ENCODE measurements at regions not wholly inside any gene's neighbourhood (a gene's known extent, or its start where the extent isn't known, plus 50 kb on each side); places are given as distances from the start of the nearest gene placed in this dataset.
"Not testable (repeated sequence)": the region's sequence is repeated elsewhere in the genome, so short reads cannot be mapped to it uniquely, and the experiment has no call there.

DNA sequence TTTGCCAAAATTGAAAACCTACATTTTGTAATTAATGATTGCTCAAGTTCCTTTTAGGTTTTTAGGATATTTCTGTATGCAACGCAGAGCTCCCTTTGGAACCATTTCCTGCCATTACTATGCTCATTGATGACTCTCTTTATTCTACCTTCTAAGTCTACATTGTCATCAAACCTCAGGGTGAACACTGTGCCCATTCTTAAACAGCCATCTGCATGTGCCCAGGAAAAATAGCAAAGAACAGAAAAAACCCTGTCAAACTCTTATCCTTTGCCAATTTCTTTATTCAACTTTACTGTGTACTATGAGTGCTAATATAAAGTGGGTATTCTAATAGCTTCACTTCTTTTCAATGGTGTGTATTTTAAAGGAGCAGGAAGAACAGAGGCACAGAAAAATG lies 1455.9 kb downstream of the ADGRL3 start:
- DNase-seq (ENCODE audit: insufficient read length, low spot score) (no peak), FAIRE-seq (no peak)
- TF ChIP-seq TAF1 (IDR thresholded peaks at IDR 0.05; ENCODE audit: low read depth, low read length) (no peak), POLR2AphosphoS5 (IDR thresholded peaks at IDR 0.05; ENCODE audit: low read depth, low read length) (no peak), POU2F2 (IDR thresholded peaks at IDR 0.05; ENCODE audit: low read depth, low read length) (no peak), SPI1 (IDR thresholded peaks at IDR 0.05; ENCODE audit: low read depth, low read length) (no peak), PAX5 (IDR thresholded peaks at IDR 0.05; ENCODE audit: insufficient read depth, low read length, severe bottlenecking) (no peak), POLR2A (IDR thresholded peaks at IDR 0.05; ENCODE audit: low read depth, low read length) (no peak)

DNA sequence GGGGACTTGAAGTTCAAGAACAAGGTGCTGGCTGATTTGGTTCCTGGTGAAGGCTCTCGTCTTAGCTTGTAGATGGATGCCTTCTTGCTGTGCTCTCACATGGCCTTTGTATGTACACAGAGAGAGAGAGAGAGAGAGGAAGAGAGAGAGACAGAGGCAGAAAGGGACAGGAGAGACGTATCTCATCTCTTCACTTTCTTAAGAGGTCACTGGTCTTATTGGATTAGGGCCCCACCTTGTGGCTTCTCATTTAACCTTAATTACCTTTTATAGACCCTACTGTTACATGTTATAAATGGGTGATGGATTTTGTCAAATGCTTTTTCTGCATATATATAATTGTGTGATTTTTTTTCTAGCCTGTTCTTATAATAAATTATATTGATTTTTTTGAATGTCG lies 1444.2 kb downstream of the ADGRL3 start:
- DNase-seq (ENCODE audit: insufficient read length, low spot score): no peak
- no peak for FAIRE-seq
- TF ChIP-seq POLR2A (IDR thresholded peaks at IDR 0.05; ENCODE audit: low read depth, low read length) (no peak), POLR2AphosphoS5 (IDR thresholded peaks at IDR 0.05; ENCODE audit: low read depth, low read length) (no peak), TAF1 (IDR thresholded peaks at IDR 0.05; ENCODE audit: low read depth, low read length) (no peak), SPI1 (IDR thresholded peaks at IDR 0.05; ENCODE audit: low read depth, low read length) (no peak), PAX5 (IDR thresholded peaks at IDR 0.05; ENCODE audit: insufficient read depth, low read length, severe bottlenecking) (no peak)

DNA sequence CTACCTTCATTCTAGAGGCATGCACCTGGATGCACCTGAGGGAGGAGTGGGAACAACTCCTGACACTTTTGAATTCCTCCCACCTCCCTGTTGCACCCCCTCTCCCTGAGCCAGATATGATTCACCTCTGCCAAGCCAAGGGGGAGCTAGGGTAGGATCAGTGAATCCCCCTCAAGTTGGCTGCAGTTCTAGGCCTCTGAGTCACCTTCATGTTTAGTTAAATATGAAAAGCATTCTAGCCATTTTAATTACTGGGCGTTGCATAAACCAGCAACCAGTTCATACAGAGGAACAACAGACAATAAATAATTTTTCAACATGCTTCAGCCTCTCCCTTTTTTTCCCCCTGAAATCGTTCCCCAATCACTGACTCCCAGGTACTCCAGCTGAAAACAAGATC lies 1440.2 kb downstream of the ADGRL3 start:
- no peak for FAIRE-seq
- no peak for DNase-seq (ENCODE audit: insufficient read length, low spot score)
- TF ChIP-seq POLR2A (IDR thresholded peaks at IDR 0.05; ENCODE audit: low read depth, low read length) (no peak), TAF1 (IDR thresholded peaks at IDR 0.05; ENCODE audit: low read depth, low read length) (no peak), PAX5 (IDR thresholded peaks at IDR 0.05; ENCODE audit: insufficient read depth, low read length, severe bottlenecking) (no peak), POLR2AphosphoS5 (IDR thresholded peaks at IDR 0.05; ENCODE audit: low read depth, low read length) (no peak), POU2F2 (IDR thresholded peaks at IDR 0.05; ENCODE audit: low read depth, low read length) (no peak), SPI1 (IDR thresholded peaks at IDR 0.05; ENCODE audit: low read depth, low read length) (no peak)

- no peak for DNase-seq (ENCODE audit: insufficient read length, low spot score)
- FAIRE-seq: no peak
- TF ChIP-seq POLR2AphosphoS5 (IDR thresholded peaks at IDR 0.05; ENCODE audit: low read depth, low read length): no peak
- no peak for TF ChIP-seq SPI1 (IDR thresholded peaks at IDR 0.05; ENCODE audit: low read depth, low read length)
- no peak for TF ChIP-seq TAF1 (IDR thresholded peaks at IDR 0.05; ENCODE audit: low read depth, low read length)
- TF ChIP-seq POLR2A (IDR thresholded peaks at IDR 0.05; ENCODE audit: low read depth, low read length): no peak
- TF ChIP-seq PAX5 (IDR thresholded peaks at IDR 0.05; ENCODE audit: insufficient read depth, low read length, severe bottlenecking): no peak
- no peak for TF ChIP-seq POU2F2 (IDR thresholded peaks at IDR 0.05; ENCODE audit: low read depth, low read length)
Measured at GRCh38 chr4:62627671-62628070, 1427.5 kb downstream of the ADGRL3 start.

GRCh38 chr4:62627141-62627540 lies 1427.0 kb downstream of the ADGRL3 start:
- TF ChIP-seq PAX5 (IDR thresholded peaks at IDR 0.05; ENCODE audit: insufficient read depth, low read length, severe bottlenecking) (no peak), POU2F2 (IDR thresholded peaks at IDR 0.05; ENCODE audit: low read depth, low read length) (no peak), POLR2A (IDR thresholded peaks at IDR 0.05; ENCODE audit: low read depth, low read length) (no peak), SPI1 (IDR thresholded peaks at IDR 0.05; ENCODE audit: low read depth, low read length) (no peak), POLR2AphosphoS5 (IDR thresholded peaks at IDR 0.05; ENCODE audit: low read depth, low read length) (no peak), TAF1 (IDR thresholded peaks at IDR 0.05; ENCODE audit: low read depth, low read length) (no peak)
- FAIRE-seq (no peak), DNase-seq (ENCODE audit: insufficient read length, low spot score) (no peak)

DNA sequence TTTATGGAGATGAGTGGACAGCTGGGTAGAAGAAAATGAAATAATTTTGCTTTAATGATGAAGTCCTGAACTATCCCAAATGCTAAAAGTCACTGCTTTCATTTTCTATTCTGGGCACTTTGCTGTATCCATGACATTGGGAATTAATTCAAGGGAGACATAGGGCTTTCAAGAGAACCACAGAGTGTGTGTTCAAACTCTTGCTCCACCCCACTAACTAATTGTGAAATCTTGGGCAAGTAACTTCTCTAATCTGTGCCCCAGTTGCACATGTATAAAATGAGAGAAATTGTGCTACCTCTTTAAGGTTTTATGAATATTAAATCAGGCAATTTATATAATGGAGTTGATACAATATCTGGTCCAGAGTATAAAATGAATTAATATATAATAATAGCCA lies 1422.0 kb downstream of the ADGRL3 start:
- DNase-seq (ENCODE audit: insufficient read length, low spot score): no peak
- no peak for FAIRE-seq
- TF ChIP-seq POLR2AphosphoS5 (IDR thresholded peaks at IDR 0.05; ENCODE audit: low read depth, low read length): no peak
- no peak for TF ChIP-seq PAX5 (IDR thresholded peaks at IDR 0.05; ENCODE audit: insufficient read depth, low read length, severe bottlenecking)
- TF ChIP-seq POU2F2 (IDR thresholded peaks at IDR 0.05; ENCODE audit: low read depth, low read length): no peak
- TF ChIP-seq POLR2A (IDR thresholded peaks at IDR 0.05; ENCODE audit: low read depth, low read length): no peak

DNA sequence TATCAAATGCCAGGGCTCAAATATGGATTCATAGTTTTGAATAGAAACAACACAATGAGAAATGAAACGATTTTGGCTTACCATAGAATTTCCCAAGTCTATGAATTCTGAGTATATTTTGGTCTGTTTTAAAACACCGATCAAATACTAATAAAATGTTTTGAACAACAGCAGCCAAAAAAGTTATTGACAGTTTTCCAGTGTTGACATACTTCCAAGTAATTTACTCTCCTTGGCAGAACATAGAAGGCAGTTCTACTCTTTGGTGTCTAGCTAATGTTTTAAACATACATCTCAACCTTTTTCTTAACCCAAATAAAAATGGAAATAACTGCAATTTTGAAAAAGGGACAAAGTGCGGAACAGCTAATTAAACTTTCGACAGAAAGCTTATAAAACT lies 1419.8 kb downstream of the ADGRL3 start:
- no peak for TF ChIP-seq POLR2A (IDR thresholded peaks at IDR 0.05; ENCODE audit: low read depth, low read length)
- no peak for TF ChIP-seq SPI1 (IDR thresholded peaks at IDR 0.05; ENCODE audit: low read depth, low read length)
- no peak for TF ChIP-seq PAX5 (IDR thresholded peaks at IDR 0.05; ENCODE audit: insufficient read depth, low read length, severe bottlenecking)
- TF ChIP-seq POLR2AphosphoS5 (IDR thresholded peaks at IDR 0.05; ENCODE audit: low read depth, low read length): no peak
- no peak for TF ChIP-seq TAF1 (IDR thresholded peaks at IDR 0.05; ENCODE audit: low read depth, low read length)
- no peak for TF ChIP-seq POU2F2 (IDR thresholded peaks at IDR 0.05; ENCODE audit: low read depth, low read length)
- FAIRE-seq (no peak), DNase-seq (ENCODE audit: insufficient read length, low spot score) (no peak)

- TF ChIP-seq TAF1 (IDR thresholded peaks at IDR 0.05; ENCODE audit: low read depth, low read length) (no peak), POU2F2 (IDR thresholded peaks at IDR 0.05; ENCODE audit: low read depth, low read length) (no peak), POLR2AphosphoS5 (IDR thresholded peaks at IDR 0.05; ENCODE audit: low read depth, low read length) (no peak), SPI1 (IDR thresholded peaks at IDR 0.05; ENCODE audit: low read depth, low read length) (no peak), PAX5 (IDR thresholded peaks at IDR 0.05; ENCODE audit: insufficient read depth, low read length, severe bottlenecking) (no peak), POLR2A (IDR thresholded peaks at IDR 0.05; ENCODE audit: low read depth, low read length) (no peak)
- DNase-seq (ENCODE audit: insufficient read length, low spot score): no peak
- no peak for FAIRE-seq
Measured at GRCh38 chr4:62618042-62618441, 1417.9 kb downstream of the ADGRL3 start.

DNA sequence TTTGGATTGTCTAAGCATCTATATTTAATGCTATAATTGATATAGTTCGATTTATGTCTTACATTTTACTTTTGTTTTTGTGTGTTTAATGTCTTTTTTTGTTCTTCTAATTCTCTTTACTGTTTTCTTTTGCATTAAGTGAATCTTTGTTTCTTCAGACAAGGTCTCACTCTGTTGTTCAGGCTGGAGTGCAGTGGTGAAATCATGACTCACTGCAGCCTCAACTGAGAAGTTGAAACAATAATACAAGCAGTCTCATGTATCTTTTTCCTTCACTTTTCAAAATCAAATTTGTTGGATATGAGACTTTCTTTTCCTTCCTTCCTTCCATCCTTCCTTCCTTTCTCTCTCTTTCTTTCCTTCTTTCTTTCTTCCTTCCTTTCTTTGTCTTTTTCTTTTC lies 1401.6 kb downstream of the ADGRL3 start:
- no peak for DNase-seq (ENCODE audit: insufficient read length, low spot score)
- no peak for FAIRE-seq

GRCh38 chr4:62595265-62595664 lies 1395.1 kb downstream of the ADGRL3 start:
- not testable (repeated sequence) for FAIRE-seq; DNase-seq (ENCODE audit: insufficient read length, low spot score)

More for the DNA sequence above, 1401.6 kb downstream of the ADGRL3 start:
- TF ChIP-seq PAX5 (IDR thresholded peaks at IDR 0.05; ENCODE audit: insufficient read depth, low read length, severe bottlenecking): no peak
- no peak for TF ChIP-seq TAF1 (IDR thresholded peaks at IDR 0.05; ENCODE audit: low read depth, low read length)
- no peak for TF ChIP-seq SPI1 (IDR thresholded peaks at IDR 0.05; ENCODE audit: low read depth, low read length)
- no peak for TF ChIP-seq POLR2A (IDR thresholded peaks at IDR 0.05; ENCODE audit: low read depth, low read length)
- no peak for TF ChIP-seq POLR2AphosphoS5 (IDR thresholded peaks at IDR 0.05; ENCODE audit: low read depth, low read length)
- TF ChIP-seq POU2F2 (IDR thresholded peaks at IDR 0.05; ENCODE audit: low read depth, low read length): no peak
